ENCODE measurements at regions not wholly inside any gene's neighbourhood (a gene's known extent, or its start where the extent isn't known, plus 50 kb on each side); places are given as distances from the start of the nearest gene placed in this dataset.

DNA sequence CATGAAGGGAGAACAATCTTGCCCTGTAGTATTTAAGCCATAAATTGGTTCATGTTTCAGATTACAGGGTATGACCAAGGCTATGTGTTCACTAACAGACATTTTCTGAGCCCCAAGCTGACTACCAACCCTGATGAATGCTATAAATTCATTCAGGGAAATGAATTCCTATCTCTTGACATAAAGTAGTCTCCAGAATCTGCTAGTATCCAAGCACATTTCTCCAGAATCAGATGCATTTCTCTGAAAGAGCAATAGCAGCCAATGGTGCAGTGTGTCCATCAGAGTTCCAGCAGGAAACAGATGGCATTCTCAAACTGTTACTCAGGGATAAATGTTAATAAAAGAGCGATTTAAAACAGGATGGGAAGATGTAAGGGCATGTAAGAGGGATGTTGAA is 226.4 kb downstream of the COG6 start:
- TF ChIP-seq SIX5 (IDR thresholded peaks at IDR 0.05; ENCODE audit: low read depth, low read length, severe bottlenecking): no peak
- no peak for TF ChIP-seq MYC (IDR thresholded peaks at IDR 0.05; ENCODE audit: insufficient read depth, insufficient read length, insufficient replicate concordance, low read length, severe bottlenecking)
- TF ChIP-seq, protein P1, sequence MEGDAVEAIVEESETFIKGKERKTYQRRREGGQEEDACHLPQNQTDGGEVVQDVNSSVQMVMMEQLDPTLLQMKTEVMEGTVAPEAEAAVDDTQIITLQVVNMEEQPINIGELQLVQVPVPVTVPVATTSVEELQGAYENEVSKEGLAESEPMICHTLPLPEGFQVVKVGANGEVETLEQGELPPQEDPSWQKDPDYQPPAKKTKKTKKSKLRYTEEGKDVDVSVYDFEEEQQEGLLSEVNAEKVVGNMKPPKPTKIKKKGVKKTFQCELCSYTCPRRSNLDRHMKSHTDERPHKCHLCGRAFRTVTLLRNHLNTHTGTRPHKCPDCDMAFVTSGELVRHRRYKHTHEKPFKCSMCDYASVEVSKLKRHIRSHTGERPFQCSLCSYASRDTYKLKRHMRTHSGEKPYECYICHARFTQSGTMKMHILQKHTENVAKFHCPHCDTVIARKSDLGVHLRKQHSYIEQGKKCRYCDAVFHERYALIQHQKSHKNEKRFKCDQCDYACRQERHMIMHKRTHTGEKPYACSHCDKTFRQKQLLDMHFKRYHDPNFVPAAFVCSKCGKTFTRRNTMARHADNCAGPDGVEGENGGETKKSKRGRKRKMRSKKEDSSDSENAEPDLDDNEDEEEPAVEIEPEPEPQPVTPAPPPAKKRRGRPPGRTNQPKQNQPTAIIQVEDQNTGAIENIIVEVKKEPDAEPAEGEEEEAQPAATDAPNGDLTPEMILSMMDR (IDR thresholded peaks at IDR 0.05 in 2 of 3, conservative IDR thresholded peaks at IDR 0.05 in 1 of 3; ENCODE audit: control insufficient read depth in 2 of 3, extremely low read depth in 1 of 3, insufficient read depth in 1 of 3, low read depth in 3 of 3, low read length in 3 of 3): no peak
- TF ChIP-seq MEF2A (IDR thresholded peaks at IDR 0.05; ENCODE audit: insufficient read depth, low read depth, low read length): no peak
- no peak for TF ChIP-seq POLR2AphosphoS5 (IDR thresholded peaks at IDR 0.05; ENCODE audit: low read length)
